HG03378 (cell line): ENCODE measurements at regions not wholly inside any gene's neighbourhood (a gene's known extent, or its start where the extent isn't known, plus 50 kb on each side); places are given as distances from the start of the nearest gene placed in this dataset.
A peak's percentile ranks its signal among the peaks of the same experiment; 100 is the strongest.

Experiments
- ATAC-seq: cut with Tn5 transposase; IDR thresholded peaks from one replicate; pipeline ENCODE4 v1.9.1; 2021; ENCODE audit warnings: mild to moderate bottlenecking, moderate library complexity; ENCODE audit not compliant: unreplicated experiment

DNA sequence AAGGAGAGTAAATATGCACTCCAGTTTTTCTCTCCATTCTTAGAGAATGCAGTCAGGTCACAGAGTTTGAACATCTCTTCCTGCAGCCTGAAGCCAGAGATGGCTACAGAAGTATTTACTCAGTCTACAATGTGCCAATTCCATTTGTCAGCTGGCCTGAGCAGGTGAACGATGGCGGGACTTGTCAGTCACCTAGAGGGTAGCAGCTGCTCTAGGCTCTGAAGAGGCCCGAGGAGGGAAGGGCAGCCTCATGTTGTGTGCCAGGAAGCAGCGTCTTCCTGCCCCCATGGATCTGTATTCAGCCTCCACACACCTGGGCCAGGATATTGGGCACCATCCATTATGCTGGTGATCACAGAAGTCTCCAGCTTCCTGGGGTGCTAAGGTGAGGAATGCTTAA, 316.7 kb upstream of the CHAC2 start:
- no peak for ATAC-seq

DNA sequence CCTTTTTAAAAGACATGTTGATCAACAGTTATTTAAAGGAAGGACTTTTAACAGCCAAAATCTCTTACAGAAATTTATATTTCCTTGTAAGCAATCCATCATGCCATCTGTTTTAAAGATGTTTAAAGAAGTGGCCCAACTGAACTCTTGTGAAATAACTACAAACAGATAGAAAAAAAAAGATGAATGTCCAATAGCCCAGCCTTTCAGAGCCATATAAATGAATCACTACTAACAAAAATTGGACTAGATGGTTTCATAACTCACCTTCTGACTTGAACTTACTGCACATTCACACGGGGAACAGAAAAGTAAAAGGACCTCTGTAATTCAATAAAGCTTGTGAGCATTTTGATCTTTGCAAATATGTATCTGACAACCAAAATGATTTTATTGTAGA, 319.0 kb upstream of the CHAC2 start:
- no peak for ATAC-seq

- no peak for ATAC-seq
Measured at GRCh38 chr2:53448086-53448485, 319.5 kb upstream of the CHAC2 start.

DNA sequence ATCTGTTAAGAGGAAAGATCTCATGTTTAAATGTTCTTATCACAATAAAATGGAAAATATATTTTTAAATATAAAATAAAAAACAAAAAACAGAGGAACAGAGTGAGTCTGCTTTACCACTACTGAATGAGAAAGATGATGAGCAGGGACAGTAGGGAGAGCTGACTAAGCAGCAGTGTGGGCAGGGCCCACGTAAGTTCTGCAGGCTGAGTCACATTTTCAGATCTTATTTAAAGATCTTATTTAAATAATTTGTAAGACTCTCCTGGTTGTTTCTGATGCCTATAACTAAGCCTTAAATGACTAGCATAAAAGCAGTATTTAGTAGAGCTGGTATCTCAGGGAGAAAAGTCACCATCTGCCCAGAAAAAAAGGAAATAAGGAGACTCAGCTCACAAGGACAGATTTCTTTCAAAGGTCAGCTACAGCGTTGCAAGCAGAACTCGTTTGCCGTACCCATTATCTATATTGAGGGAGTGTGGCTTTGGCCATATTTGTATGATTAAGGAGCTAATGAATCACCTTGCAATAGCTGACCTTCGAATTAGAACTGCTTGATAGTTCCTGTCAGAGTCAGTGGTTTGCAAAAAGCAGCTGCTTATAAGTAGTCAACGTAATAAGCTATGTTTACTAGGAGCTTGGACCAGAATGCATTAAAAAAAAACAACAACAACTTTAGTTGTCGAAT, 322.1 kb upstream of the CHAC2 start:
- ATAC-seq = peak; percentile 79

DNA sequence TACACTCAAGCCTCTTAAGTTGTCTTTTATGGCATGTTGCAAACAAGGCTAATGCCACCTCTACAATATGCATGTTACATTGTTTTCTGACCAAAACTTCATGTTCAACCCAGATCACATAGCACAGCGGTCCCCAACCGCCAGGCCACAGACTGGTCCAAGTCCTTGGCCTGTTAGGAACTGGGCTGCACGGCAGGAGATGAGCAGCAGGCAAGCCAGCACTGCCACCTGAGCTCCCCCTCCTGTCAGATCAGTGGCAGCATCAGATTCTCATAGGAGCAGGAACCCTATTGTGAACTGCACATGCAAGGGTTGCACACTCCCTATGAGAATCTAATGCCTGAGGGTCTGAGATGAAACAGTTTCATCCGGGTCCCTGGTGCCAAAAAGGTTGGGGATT, 324.8 kb upstream of the CHAC2 start:
- no peak for ATAC-seq

DNA sequence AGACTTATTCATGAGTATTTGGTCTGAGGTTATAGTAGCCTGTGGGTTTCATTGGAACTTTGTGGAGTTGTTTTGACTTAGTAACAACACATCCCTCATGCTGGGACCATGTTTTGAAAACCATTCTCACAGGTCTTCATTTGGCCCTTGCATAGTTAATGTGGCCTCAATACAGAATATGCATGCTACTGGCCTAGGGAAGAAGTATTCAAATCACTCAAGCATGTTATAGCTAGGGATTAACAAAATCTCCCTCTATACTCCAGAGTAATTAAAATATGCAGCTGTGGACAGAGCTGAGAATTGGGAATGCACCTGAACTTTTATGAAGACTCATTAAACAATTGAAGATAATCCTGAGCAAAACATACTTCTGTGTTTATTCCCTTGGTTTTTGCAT, 325.5 kb upstream of the CHAC2 start:
- ATAC-seq = no peak

DNA sequence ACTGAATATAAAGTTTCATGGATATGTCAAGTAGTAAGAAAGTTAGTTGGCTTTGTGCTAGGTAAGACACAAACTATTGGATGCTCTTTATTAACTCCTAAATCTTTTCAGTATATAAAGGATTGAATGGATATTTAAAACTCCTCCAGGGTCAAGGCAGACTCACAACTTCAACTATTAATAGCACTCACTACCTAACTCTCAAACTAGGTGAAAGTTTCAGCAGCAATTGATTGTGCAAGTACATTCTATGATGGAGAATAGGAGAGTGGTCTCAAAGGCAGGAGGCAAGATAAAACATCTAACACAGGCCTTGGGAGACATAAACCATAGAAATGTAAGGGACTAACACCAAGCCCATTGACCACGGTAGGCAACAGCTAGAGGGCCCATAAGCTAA, 328.9 kb upstream of the CHAC2 start:
- ATAC-seq = no peak

- ATAC-seq = no peak
Measured at GRCh38 chr2:53438100-53438499, 329.5 kb upstream of the CHAC2 start.

DNA sequence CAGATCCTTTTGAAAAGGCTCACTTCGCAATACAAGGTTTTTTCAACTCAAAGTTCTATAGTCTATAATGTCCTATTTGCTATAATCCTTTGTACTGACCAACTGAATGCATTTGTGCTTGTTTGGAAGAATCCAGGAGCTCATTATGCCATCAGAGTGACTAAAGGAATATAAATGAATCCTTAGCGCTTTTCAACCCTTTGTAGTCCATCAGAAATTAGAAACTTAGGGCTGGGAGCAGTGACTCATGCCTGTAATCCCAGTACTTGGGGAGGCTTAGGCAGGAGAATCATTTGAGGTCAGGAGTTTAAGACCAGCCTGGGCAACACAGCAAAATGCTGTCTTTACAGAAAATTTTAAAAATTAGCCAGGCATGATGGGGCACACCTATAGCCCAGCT, 330.2 kb upstream of the CHAC2 start:
- no peak for ATAC-seq

- ATAC-seq = no peak
Measured at GRCh38 chr2:53436882-53437281, 330.7 kb upstream of the CHAC2 start.

GRCh38 chr2:53435610-53436009, 332.0 kb upstream of the CHAC2 start:
- no peak for ATAC-seq

GRCh38 chr2:53434466-53434865, 333.1 kb upstream of the CHAC2 start:
- no peak for ATAC-seq

GRCh38 chr2:53432936-53433335, 334.7 kb upstream of the CHAC2 start:
- ATAC-seq = no peak

- ATAC-seq = no peak
Measured at GRCh38 chr2:53429901-53430300, 337.7 kb upstream of the CHAC2 start.

GRCh38 chr2:53424902-53425301, 342.7 kb upstream of the CHAC2 start:
- peak; percentile 83 for ATAC-seq

- no peak for ATAC-seq
Measured at GRCh38 chr2:53423465-53423864, 344.1 kb upstream of the CHAC2 start.

GRCh38 chr2:53422979-53423378, 344.6 kb upstream of the CHAC2 start:
- ATAC-seq = peak; percentile 69

GRCh38 chr2:53417385-53417784, 350.2 kb upstream of the CHAC2 start:
- no peak for ATAC-seq

- no peak for ATAC-seq
Measured at GRCh38 chr2:53407363-53408080, 360.1 kb upstream of the CHAC2 start.

DNA sequence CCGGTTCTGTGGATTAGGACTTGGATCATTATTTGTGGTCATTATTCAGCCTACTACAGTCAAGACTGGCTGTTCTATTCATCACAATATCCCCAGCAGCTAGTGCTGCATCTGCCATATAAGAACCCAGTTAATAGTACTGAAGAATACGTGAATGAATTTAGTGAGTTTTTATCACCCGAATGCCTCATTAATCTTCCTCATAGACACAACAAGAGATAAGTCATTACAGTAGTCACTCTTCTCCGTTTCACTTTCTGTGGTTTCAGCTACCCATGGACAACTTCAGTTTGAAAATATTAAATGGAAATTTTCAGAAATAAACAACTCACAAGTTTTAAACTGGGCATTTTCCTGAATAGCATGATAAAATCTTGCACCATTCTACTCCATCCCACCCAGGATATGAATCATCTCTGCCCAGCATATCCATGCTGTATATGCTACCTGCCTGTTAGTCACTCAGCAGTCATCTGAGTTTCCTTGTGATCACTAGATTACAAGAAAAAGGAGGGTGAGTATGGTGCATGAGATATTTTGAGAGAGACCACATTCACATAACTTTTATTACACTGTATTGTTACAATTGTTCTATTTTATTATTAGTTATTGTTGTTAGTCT, 363.7 kb upstream of the CHAC2 start:
- ATAC-seq = peak; percentile 73

- ATAC-seq = no peak
Measured at GRCh38 chr2:53397085-53397484, 370.5 kb upstream of the CHAC2 start.

DNA sequence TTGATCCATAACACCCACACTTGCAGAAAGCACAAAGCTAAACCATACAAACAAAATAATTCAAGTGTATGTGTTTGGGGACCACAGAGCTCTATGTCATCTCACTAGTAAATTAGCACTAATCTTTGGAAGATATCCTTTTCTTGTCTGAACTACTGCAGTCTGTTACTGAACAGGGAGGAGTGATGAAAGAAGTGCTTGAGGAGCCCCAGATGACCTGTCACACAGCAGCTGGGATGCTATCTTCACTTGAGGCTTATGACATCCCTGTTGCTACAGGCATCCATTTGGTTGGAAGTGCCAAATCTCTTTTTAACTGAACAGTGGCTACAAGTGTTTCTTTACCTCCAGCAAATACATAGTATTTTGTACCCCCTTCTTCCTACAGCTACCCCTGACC, 386.3 kb upstream of the CHAC2 start:
- no peak for ATAC-seq
